ENCODE measurements at regions not wholly inside any gene's neighbourhood (a gene's known extent, or its start where the extent isn't known, plus 50 kb on each side); places are given as distances from the start of the nearest gene placed in this dataset.

GRCh38 chr10:6889718-6890117 lies 309.6 kb upstream of the PRKCQ start:
- TF ChIP-seq CTCF (IDR thresholded peaks at IDR 0.05), result no peak
- TF ChIP-seq EZH2 (IDR thresholded peaks at IDR 0.05), result no peak
- no peak for TF ChIP-seq EZH2phosphoT487 (IDR thresholded peaks at IDR 0.05)

Data from neural progenitor cell (in vitro differentiated cells).